Activated T-cell treated with anti-CD3 and anti-CD28 coated beads for 4 hours (primary cell): ENCODE measurements at regions not wholly inside any gene's neighbourhood (a gene's known extent, or its start where the extent isn't known, plus 50 kb on each side); places are given as distances from the start of the nearest gene placed in this dataset.

Source experiments
- DNase-seq: peaks from one replicate; pipeline ENCODE4 v3.0.0-alpha.2; 2020

DNA sequence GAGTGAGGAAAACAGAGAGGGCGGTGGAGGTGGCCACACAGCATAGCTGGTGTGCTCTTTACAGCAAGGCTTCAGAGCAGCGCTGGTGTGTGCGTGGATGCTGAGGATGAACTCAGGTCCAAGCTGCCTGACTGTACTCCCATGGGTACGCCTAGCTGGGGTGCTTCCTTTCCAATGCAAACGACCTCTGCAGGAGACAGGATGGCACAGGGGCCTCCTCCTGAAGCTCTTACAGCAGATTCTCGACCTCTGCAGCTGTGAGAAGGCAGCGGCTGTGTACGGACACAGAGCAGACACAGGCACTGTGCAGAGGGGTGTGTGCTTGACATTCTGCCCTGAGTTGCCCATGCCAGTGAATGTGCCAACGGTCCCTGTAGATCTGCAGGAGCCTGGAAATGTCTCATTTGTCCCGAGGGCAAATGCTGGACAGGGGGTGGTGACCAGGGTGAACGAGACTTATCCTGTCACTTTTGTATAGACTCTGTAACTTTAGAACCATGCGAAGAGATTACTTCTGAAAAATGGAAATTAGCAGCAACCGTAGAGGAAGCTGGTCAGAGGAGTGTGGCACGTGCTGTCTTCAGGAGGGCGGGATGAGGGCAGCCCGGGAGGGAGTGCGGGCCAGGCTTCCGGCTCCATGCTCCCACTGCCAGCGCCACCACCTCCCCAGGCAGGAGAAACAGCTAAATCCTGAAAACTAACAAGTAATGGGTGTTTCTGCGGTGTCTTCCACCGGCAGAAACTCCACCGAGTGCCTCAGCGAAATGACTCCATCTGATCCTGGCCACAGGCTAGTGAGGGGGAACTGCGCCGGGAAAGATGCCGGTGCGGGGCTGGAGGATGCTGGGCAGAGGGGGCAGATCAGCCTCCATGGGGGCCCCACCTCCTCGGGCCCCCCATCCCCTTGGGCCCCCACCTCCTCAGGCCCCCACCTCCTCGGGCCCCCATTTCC is 120.9 kb upstream of the RPS6KA2 start:
- DNase-seq: no peak

DNA sequence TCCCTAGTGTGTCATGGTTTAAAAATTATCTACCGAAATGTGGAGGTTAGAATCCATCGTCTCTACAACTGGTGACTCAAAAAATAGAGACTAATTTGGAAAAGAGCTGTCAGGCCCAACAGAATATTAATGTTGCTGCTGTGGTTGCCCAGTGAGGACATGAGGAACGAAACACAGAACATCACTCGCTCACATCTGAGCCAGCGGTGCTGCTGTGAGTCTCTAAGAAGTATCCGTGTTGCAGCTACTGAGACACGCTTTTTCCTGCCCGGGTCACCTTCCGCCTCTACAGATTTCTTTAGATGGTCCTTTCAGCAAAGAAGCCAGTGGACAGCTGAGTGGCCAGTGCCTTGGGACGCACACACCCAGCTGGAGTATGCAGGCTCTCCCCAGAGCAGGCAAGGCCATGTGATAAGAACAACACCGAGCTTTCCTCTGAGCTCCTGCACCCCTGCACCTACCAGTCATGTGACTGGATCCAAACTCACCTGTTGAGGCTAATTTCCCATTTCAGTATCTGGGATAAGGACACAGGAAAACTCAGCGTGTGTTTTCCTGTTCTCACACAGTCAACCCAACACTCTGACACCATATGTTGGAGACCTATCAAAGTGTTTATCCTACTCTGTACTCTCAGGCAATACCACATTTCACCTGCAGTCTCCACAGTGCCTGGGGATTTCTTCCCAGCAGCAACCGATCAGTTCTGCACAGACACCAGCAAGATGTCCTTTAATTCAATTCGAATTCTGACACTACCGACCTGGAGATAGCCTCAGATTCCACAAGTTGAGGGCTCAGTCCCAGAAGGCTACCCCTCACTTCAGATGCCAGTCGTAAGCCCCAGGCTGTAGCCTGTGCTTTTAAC is 119.0 kb upstream of the RPS6KA2 start:
- DNase-seq: no peak

DNA sequence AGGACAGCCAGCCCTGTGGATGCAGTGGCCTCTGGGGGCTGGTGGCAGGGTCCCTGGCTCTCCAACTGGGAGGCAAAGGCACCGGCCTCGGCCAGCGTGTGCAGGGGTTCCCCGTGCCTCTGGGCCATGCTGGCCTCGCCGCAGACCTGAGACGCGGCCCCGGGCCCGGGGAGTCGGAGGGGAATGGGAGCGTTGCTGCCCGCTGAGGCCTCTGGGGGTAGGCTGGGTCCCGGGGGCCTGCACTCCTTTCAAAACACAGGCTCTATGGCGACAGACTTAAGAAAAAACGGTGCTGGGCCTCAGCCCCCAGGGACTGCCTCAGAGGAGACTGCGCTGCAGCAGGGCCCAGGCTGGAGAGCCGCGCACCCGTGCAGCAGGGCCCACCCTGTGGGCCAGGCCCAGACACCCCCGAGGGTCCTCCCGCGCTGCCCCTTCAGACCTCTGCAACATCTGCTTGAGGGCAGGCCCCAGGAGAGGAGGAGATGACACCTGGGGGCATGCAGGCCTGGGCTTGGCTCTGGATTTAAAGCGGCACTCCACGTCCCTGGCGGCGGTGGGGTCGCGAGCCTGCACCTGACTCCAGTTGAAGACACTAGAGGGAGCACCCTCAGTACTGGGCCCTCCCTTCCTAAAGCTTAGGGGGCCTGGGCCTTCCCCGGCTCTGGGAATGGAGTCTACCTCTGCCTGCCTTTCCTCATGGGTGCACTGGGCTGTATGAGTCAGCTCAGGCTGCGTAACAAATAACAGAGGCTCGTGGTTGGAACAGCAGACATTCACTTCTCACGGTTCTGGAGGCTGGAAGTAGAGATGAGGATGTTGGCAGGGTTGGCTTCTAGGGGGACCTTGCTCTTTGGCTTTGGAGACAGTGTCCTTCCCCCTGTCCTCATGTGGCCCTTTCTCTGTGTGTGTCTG is 117.4 kb upstream of the RPS6KA2 start:
- DNase-seq: no peak

DNA sequence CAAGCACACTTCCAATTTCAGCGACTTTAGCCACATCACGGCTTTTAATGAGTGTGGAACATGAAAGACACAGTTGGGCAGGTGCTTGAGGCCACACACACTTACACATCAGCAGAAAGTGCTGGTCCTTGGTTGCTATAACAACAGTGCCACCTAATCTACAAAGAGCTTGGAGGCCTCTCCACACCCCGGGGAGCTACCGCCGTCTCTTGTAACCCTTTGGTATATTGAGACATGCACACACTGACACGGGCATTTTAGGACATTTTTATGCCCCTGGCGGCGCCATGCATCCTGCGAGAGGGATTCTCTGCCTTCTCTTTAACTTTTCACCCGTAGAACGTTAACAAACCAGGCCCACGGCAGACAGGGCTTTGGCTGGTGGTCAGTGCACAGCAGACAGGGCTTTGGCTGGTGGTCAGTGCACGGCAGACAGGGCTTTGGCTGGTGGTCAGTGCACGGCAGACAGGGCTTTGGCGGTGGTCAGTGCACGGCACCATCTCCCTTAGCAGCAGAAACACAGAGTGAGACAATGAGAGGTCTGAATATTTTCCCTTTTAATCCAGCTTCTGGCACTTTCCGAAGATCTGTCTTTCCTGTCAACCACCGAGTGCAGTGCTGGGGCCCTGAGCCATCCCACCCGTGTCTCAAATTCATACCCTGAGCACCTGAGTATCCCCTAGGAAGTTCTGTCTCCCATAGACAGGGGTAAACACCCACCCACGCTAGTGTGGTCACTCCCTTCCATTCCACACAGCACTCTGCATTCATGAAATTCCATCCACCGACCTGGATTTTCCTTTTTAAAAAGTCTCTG is 116.6 kb upstream of the RPS6KA2 start:
- DNase-seq: no peak

DNA sequence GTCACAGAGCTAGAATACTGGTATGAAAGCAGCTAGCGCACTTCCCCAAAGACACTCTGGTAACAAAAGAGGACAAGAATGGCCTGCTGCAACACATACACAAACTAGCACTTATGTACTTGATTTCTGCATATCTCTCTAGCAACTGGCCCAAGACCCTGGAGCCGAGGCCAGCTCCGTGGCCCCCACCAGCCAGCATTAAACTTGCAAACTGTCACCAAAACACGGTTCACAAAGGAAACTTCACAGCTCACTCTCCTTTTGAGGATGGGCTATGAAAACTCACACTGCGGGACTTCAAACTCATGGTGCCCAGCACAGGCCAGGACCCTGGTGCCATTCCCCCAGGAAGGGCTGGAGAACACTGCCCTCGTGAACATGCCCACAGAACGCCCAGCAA is 115.9 kb upstream of the RPS6KA2 start:
- no peak for DNase-seq

DNA sequence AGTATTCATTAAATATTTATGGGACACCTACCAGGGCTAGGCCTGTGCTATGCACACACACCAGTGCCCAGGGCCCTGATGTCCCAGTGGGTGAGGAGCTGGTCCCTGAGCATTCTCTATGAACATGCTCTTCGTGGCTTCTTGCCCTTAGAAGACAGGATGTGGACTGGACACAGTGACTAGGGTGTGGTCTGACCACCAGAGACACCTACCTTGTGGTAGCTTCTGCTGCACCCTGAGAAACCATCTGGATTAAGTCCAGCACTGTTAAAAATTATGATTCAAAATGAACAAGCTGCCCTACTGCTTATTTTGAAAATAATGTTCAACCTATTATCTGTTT is 112.9 kb upstream of the RPS6KA2 start:
- no peak for DNase-seq

DNA sequence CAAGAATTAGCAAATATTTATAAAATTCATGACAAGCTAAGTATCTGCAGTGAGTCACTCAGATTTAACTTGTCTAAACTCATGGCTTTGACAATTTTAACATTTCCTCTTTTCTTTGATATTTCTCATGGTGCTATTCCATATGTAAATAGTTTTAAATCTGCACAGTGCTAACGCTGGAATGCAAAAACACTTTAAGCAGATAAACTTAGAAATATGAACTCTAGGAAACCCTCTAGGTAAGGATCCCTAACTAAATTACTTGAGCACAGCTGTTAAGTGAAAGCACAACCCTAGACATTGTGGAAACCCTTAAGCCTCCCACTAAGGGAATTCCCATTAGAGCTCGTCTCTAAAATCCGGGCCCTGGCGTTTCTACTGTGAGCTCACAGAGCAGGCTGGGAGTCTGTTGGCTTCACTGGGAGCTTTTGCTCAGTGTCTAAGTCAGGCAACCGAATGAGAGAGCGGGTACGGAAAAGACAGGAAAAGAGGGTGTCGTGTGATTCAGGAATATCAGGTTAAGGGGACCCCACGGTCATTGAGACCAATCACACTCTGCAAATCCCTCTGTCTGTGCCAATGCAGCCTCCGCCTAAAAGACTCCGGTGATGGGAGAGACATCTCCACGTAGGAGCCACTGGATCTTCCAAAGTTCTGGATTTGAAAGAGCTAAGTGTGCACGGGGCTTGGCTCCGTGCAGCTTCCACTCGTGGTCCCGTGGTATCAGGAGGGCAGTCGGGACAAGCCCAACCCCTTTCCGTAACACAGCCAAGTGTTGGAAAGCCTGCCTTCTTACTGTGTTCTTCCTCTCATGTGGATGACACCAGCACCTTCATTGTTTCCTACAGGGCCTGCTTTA is 112.3 kb upstream of the RPS6KA2 start:
- DNase-seq: no peak

DNA sequence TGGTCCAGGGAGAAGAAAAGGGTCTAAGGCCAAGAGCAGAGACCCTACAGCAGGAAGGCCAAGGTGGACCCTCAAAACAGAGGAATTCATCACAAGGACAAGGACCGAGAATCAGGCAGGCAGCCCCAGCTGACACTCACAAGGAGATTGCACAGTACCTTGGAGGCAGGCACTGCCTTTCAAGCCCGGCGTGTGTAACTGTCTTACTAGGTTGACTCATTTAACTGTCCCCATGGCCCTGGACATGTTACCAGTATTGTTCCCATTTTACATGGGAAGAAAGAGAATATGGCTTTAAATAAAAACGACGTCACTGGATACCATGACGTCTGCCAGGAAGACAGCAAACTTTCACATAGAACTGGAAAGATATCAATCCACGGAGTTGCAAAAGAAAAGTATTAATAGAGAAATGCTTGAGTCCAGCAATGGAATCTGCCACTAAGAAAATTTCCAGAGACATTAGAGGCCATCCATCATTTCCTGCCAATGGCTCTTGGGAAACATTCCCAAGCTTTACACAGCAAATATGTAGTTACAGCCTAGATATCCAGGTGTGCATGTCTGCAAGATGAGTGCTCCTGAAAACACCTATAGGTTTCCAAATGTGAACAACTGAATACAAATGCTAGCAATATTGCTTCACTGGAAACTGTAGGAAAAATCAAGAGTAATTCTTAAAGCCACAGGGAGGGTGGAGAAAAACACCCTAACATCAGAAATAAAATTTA is 111.5 kb upstream of the RPS6KA2 start:
- DNase-seq: no peak

DNA sequence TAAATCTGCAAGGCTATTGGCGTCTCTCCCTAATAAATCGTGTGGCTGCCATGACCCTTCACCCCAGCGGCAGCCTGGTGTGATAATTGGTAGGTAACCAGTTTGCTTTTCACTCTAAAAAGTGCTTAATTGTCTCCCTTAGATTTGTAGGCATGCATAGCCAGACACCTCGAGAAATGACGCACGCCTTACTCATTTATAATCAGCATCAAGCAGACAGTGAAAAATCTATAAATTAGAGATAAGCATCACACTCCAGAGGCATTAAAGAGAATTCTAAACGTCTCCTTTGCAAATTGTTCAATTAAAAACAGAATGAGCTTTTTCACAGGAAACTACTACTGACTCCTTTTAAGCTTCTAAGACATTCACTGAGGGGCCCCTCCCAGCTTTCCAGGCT is 110.2 kb upstream of the RPS6KA2 start:
- no peak for DNase-seq

DNA sequence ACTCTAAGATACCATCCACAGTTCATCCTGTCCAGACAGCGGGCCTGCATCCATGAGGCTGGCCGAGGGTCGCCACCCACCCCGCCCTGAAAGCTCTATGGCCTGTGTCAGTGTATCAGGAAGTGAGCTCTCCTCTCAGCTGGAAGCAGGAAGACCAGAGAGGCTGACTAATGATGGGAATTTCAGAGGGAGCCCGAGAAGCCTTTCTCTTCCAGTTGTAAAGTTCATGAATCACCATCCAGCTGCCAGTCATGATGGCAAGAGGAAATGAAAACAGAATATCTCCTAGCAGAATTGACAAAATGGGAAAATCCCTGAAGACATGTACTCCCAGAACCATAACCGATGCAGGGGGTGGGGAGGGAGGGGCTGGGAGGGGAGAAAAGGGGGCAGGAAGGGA is 109.6 kb upstream of the RPS6KA2 start:
- DNase-seq: no peak

DNA sequence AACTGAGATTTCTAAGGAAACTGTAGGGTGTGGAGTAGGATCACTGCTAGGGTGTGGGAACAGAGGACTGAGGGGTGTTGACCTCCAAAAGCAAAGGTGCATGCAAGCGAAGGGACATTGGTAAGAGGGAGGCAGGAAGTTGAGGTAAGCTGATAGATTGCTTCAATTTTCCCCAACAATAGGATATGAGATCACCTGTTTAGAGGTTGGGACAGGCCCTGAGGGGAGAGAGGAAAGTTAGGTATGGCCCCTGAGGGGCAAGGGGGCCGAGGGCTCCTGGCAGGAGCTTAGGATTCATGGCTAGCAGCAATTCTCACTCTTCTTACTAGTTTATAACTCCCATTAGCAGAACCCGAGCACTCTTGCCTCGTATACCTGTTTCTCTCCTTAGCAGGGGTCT is 106.8 kb upstream of the RPS6KA2 start:
- no peak for DNase-seq

DNA sequence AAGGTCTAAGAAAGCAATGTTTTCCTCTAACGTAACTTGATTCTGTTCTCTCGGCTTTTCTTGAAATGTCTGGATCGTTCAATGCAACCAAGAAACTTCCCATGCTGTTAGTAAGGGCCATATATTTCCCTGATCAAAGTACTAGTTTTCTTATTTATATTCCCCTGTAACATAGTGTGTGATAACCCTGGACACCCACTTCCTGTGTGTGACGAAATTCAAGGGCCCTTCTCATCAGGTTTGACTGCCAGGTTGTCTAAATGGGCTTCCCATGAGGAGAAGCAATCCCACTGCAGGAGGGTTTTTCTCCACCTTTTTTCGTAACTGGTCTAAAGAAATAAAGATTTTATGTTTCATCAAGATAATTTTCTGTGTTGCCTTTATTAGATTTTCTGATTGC is 102.6 kb upstream of the RPS6KA2 start:
- no peak for DNase-seq

DNA sequence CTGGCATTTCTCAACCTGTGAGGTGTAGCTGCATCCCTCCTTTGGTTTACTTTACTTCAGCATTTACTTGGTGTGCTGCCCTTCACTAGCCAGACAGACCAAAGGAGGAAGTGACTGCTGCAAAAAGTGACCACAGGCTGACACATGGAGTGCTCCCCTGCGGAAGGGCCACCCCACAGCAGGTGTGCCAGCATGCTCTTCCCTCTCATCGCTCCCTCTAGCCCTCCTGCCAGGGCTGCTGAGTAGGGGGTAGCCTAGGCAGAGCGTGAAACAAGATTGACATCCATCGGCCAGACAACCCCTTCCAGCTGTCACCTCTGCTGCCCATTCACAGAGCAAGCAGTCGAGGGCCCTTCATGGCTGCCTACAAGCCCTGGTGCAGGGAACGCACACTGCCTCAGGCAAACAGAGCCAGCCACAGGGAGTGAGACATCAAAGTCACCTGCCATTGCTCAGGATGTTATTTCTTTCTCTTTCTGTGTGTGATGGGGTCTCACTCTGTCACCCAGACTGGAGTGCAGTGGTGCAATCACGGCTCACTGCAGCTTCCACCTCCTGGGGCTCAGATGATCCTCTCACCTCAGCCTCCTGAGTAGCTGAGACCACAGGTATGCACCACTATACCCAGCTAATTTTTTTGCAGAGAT is 102.0 kb upstream of the RPS6KA2 start:
- DNase-seq: no peak

DNA sequence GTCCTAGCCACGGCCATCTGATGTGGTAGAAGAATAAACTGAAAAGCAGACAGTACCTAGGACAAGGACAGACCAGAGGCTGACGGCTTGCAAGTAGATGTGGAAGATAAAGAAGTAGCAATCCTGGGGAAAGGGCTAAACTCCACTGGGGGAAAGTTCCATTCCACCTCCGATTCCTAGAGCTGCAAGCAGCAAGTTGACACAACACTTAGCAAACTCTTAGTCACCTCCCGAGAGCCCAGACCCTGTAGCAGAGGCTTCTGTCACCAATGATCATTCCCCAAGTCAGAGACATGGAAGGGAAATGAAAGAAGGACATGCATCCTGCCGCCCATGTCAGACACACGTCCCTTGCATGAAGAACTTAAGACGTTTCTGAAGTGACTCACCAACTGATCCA is 99.2 kb upstream of the RPS6KA2 start:
- DNase-seq: no peak

DNA sequence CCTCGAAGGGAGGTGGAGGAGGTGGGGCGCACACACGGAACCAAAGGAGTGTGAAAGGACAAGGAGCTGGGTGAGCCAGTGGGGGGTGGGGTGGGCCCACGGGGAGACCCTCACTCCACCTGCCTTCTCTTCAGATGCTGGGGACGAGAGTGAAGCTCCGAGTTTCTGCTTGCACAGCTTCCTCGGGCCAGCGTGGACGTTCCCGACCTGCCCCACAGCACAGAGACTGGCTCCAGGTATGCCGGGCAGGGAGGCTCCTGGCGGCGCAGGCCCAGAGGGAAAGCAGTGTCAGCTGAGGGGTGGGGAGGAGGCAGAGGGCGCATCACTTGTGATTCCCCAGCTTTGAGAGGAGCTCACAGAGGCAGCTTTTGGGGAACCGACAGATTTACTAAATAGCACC is 98.5 kb upstream of the RPS6KA2 start:
- DNase-seq: no peak

DNA sequence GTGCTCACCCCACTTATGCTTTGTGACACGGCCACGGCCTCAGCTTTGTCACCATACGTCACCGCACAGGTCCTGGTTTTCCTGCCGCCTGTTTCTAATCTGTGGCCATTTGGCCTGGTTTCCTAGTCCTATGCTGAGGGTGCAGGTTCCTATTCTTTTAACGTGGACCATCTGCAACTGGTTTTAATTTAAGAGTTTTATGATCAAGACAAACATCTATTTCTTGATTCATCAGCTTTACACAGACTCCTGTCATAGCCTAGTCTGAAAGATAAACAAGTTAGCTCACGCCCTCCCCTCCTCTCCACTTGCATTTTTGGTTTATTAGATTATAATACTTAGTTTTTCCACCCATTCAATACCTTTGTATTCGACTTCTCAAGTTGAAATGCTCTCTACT is 97.5 kb upstream of the RPS6KA2 start:
- DNase-seq: no peak

DNA sequence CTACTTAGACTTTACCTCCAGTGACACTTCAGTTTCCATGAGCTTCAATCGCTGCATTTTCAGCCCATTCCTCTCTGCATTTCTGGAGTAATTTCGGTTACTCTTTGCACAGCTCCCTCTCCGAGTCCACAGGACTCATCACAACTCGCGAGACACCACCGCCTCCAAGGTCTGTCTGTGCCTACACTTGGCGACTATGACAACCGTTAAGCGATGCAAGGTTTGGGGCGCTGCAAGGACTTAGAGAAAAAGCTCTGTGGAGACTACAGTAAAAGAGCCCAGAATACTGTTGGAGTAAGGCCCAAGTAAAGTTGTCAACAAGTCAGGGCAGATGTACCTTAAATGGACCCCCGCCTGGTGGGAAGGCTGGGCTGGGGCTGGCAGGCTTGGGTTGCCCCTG is 95.7 kb upstream of the RPS6KA2 start:
- DNase-seq: no peak

DNA sequence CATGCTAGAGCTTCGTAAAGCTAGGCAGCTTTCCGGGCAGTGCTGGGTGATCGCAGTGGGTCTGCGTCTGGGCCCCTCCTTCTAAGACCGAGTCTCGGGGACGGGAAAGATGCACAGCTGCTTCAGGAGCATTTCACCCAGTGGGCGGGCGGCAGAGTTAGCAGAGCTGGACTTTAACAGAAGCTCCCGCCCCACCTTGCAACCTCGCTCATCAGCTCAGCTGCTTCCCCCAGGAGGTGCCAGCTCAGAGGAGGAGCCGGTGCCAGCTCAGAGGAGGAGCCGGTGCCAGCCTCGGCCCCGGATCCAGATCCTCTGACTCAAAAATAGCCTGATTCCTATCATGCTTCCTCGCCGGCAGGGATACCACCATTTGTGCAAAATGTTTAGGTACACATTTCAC is 94.5 kb upstream of the RPS6KA2 start:
- no peak for DNase-seq

DNA sequence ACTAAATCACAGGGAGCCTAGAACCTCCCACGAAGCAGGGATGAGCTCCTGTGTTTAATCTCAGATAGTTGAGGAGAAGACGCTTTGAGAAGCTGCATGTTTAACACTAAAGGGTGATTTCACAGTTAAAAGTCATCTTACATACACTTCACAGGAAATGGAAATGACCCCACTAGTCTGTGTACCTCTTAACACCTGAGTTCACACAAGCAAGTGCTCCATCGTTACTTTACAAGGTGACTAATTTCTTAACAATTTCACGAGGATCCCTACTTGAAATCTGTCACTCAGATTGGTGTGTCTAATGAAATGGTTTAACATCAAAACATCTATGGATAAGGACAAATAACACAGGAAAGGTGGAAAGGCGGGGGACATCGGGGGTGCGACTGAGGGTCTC is 93.8 kb upstream of the RPS6KA2 start:
- no peak for DNase-seq

DNA sequence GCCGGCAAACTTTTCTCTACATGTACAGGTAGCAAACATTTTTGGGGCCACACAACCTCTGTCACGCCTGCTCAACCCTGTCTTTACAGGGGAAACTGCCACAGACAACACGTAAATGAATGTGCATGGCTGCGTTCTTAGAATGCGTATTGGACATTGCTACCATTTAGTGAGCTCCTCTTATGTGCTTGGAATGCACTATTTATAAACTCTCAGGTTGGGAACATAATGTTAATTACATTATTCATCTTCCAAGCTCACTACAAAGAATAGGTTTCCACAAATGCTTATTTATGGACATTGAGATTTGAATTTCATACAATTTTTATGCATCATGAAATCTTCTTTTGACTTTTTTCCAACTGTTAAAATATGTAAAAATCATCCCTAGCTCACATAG is 92.0 kb upstream of the RPS6KA2 start:
- DNase-seq: no peak
